ENCODE measurements at regions not wholly inside any gene's neighbourhood (a gene's known extent, or its start where the extent isn't known, plus 50 kb on each side); places are given as distances from the start of the nearest gene placed in this dataset.

GRCh38 chr2:183901931-183902330, 696.4 kb upstream of the ZNF804A start:
- TF ChIP-seq POLR2A (IDR thresholded peaks at IDR 0.05; ENCODE audit: low read depth, low read length) (no peak), POLR2AphosphoS5 (IDR thresholded peaks at IDR 0.05; ENCODE audit: low read depth, low read length) (no peak), TAF1 (IDR thresholded peaks at IDR 0.05; ENCODE audit: borderline replicate concordance, low read depth, low read length) (no peak)
